Ovary (tissue), 3 donors: ENCODE measurements at regions not wholly inside any gene's neighbourhood (a gene's known extent, or its start where the extent isn't known, plus 50 kb on each side); places are given as distances from the start of the nearest gene placed in this dataset.

Experiments used
- EP300 ChIP-seq: sonication (generic); formaldehyde crosslinking; IDR thresholded peaks from one replicate; pipeline ENCODE4 v1.6.1; 2017; ENCODE audit warnings: antibody characterized with exemption
- POLR2A ChIP-seq: fragments of 450-650 bp; IDR thresholded peaks from one replicate; pipeline ENCODE4 v1.6.1; 2017; ENCODE audit warnings: antibody characterized with exemption, mild to moderate bottlenecking, moderate library complexity
- TF ChIP-seq, protein P1 (sequence below), 3 donors: fragments of 450-650 bp in 2 of 3; fragments of 200-600 bp in 1 of 3; IDR thresholded peaks; one replicate each; pipeline versions ENCODE4 v1.5.1 to v1.8.0; 2016 to 2022; ENCODE audit warnings: antibody characterized with exemption in 3 of 3, mild to moderate bottlenecking in 1 of 3
- donor health status: DM: no; HTN: no; CAD: no.

DNA sequence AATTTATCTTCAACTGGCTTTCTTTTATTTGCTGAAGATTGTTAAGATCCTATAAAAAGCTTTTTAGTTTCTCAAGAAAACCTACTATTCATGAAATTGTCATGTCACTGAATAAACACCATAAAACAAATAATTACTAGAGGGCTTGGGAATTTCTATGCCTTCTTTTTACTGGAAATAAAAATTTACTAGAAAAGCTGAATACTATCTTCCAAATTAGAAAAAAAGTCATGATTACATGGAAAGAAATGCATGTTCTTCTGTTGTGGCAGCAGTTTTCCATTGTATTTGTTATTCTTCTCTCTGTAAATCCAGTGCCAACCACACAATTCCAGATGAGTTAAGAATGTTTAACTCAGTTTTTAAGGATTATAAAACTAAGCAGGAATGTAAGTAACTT, 153.8 kb downstream of the RAP2B start:
- TF ChIP-seq, protein P1, sequence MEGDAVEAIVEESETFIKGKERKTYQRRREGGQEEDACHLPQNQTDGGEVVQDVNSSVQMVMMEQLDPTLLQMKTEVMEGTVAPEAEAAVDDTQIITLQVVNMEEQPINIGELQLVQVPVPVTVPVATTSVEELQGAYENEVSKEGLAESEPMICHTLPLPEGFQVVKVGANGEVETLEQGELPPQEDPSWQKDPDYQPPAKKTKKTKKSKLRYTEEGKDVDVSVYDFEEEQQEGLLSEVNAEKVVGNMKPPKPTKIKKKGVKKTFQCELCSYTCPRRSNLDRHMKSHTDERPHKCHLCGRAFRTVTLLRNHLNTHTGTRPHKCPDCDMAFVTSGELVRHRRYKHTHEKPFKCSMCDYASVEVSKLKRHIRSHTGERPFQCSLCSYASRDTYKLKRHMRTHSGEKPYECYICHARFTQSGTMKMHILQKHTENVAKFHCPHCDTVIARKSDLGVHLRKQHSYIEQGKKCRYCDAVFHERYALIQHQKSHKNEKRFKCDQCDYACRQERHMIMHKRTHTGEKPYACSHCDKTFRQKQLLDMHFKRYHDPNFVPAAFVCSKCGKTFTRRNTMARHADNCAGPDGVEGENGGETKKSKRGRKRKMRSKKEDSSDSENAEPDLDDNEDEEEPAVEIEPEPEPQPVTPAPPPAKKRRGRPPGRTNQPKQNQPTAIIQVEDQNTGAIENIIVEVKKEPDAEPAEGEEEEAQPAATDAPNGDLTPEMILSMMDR (IDR thresholded peaks at IDR 0.05) = no peak
- no peak for TF ChIP-seq POLR2A
- TF ChIP-seq EP300 = no peak
